RWPE2 (cell line): ENCODE measurements at regions not wholly inside any gene's neighbourhood (a gene's known extent, or its start where the extent isn't known, plus 50 kb on each side); places are given as distances from the start of the nearest gene placed in this dataset.
"Not testable (repeated sequence)": the region's sequence is repeated elsewhere in the genome, so short reads cannot be mapped to it uniquely, and the experiment has no call there.

Experiments used
- ATAC-seq: fragments of 200-7000 bp; cut with Tn5 transposase; 3 replicates; pipeline ENCODE4 v1.9.1; 2021; ENCODE audit warnings: low read depth
- DNase-seq: peaks from one replicate; pipeline ENCODE4 v3.0.0-alpha.2; 2020; ENCODE audit warnings: low spot score
- H3K27ac ChIP-seq: fragments of 450-650 bp; 2 replicates; pipeline ENCODE4 v1.5.1; 2017; ENCODE audit warnings: mild to moderate bottlenecking; ENCODE audit not compliant: poor library complexity, severe bottlenecking
- H3K27me3 ChIP-seq: fragments of 250-450 bp; sonication (Bioruptor Pico); 2 replicates; pipeline ENCODE4 v1.5.1; 2021; ENCODE audit warnings: mild to moderate bottlenecking, moderate library complexity; ENCODE audit not compliant: insufficient read depth, poor library complexity, severe bottlenecking
- H3K36me3 ChIP-seq: fragments of 250-450 bp; sonication (Bioruptor Pico); 2 replicates; pipeline ENCODE4 v1.5.1; 2020; ENCODE audit warnings: low read depth, mild to moderate bottlenecking, moderate library complexity
- H3K4me1 ChIP-seq: fragments of 250-450 bp; sonication (Bioruptor Pico); 2 replicates; pipeline ENCODE4 v1.5.1; 2021; ENCODE audit warnings: mild to moderate bottlenecking, moderate library complexity; ENCODE audit not compliant: insufficient read depth, poor library complexity, severe bottlenecking
- H3K4me3 ChIP-seq: fragments of 250-450 bp; sonication (Bioruptor Pico); 2 replicates; pipeline ENCODE4 v1.5.1; 2021; ENCODE audit warnings: mild to moderate bottlenecking, moderate library complexity; ENCODE audit not compliant: severe bottlenecking
- H3K9me3 ChIP-seq: fragments of 250-450 bp; sonication (Bioruptor Pico); 2 replicates; pipeline ENCODE4 v1.5.1; 2021; ENCODE audit warnings: mild to moderate bottlenecking, moderate library complexity; ENCODE audit not compliant: severe bottlenecking
- CTCF ChIP-seq: fragments of 450-650 bp; IDR thresholded peaks from one replicate; pipeline ENCODE4 v1.5.1; 2017; ENCODE audit warnings: mild to moderate bottlenecking, moderate library complexity; ENCODE audit not compliant: poor library complexity, severe bottlenecking

GRCh38 chr22:35484651-35485556, 55.7 kb upstream of the RASD2 start:
- Histone ChIP-seq H3K9me3 (no peaks in the 10 kb centered on the region), H3K4me3 (no peak overlapping the region), H3K27ac (no peak overlapping the region), H3K36me3 (no peaks in the 10 kb centered on the region), H3K4me1 (no peaks in the 10 kb centered on the region), H3K27me3 (no peaks in the 10 kb centered on the region)
- no peak for TF ChIP-seq CTCF
- ATAC-seq (no peak), DNase-seq (no peak)

GRCh38 chr22:35486116-35486631, 54.5 kb upstream of the RASD2 start:
- no peaks in the 10 kb centered on the region for H3K9me3 ChIP-seq
- no peak for TF ChIP-seq CTCF
- H3K4me3 ChIP-seq, result no peak overlapping the region
- no peak for ATAC-seq
- no peaks in the 10 kb centered on the region for H3K36me3 ChIP-seq
- no peak overlapping the region for H3K27ac ChIP-seq
- DNase-seq, result no peak
- H3K4me1 ChIP-seq, result no peaks in the 10 kb centered on the region
- no peaks in the 10 kb centered on the region for H3K27me3 ChIP-seq

GRCh38 chr22:35487623-35488022, 53.0 kb upstream of the RASD2 start:
- H3K9me3 ChIP-seq, H3K27ac ChIP-seq, H3K4me1 ChIP-seq, DNase-seq, ATAC-seq, H3K36me3 ChIP-seq, H3K27me3 ChIP-seq, H3K4me3 ChIP-seq: not testable (repeated sequence)

GRCh38 chr22:35488513-35488912, 52.1 kb upstream of the RASD2 start:
- no peaks in the 10 kb centered on the region for H3K9me3 ChIP-seq
- H3K4me3 ChIP-seq, result no peak overlapping the region
- DNase-seq (no peak), ATAC-seq (no peak)
- H3K27ac ChIP-seq, result no peak overlapping the region
- no peaks in the 10 kb centered on the region for H3K27me3 ChIP-seq
- no peaks in the 10 kb centered on the region for H3K4me1 ChIP-seq
- no peaks in the 10 kb centered on the region for H3K36me3 ChIP-seq
- TF ChIP-seq CTCF, result no peak

GRCh38 chr22:35489239-35489638, 51.4 kb upstream of the RASD2 start:
- Histone ChIP-seq H3K27me3 (no peaks in the 10 kb centered on the region), H3K36me3 (no peaks in the 10 kb centered on the region), H3K4me1 (no peaks in the 10 kb centered on the region), H3K9me3 (no peaks in the 10 kb centered on the region), H3K27ac (no peak overlapping the region), H3K4me3 (no peak overlapping the region)
- no peak for TF ChIP-seq CTCF
- DNase-seq, result no peak
- ATAC-seq, result peak; percentile 89
